Endothelial cell (in vitro differentiated cells): ENCODE measurements at regions not wholly inside any gene's neighbourhood (a gene's known extent, or its start where the extent isn't known, plus 50 kb on each side); places are given as distances from the start of the nearest gene placed in this dataset.

ENCODE experiments used
- DNase-seq: peaks from one replicate; pipeline ENCODE4 v3.0.0; 2021; ENCODE audit warnings: low spot score
- H3K27ac Mint-ChIP-seq: one replicate; pipeline ENCODE4 v1.8.0; 2021; ENCODE audit warnings: mixed read lengths, inconsistent platforms; ENCODE audit not compliant: unreplicated experiment
- H3K27me3 Mint-ChIP-seq: one replicate; pipeline ENCODE4 v1.8.0; 2021; ENCODE audit warnings: mild to moderate bottlenecking, moderate library complexity, mixed read lengths, inconsistent platforms; ENCODE audit not compliant: unreplicated experiment
- H3K36me3 Mint-ChIP-seq: one replicate; pipeline ENCODE4 v1.8.0; 2021; ENCODE audit warnings: mild to moderate bottlenecking, low read depth, mixed read lengths, inconsistent platforms; ENCODE audit not compliant: unreplicated experiment
- H3K4me1 Mint-ChIP-seq: one replicate; pipeline ENCODE4 v1.8.0; 2021; ENCODE audit warnings: mild to moderate bottlenecking, mixed read lengths, inconsistent platforms; ENCODE audit not compliant: unreplicated experiment
- H3K4me3 Mint-ChIP-seq: one replicate; pipeline ENCODE4 v1.8.0; 2021; ENCODE audit warnings: mild to moderate bottlenecking, mixed read lengths, inconsistent platforms; ENCODE audit not compliant: unreplicated experiment
- H3K9me3 Mint-ChIP-seq: one replicate; pipeline ENCODE4 v1.8.0; 2021; ENCODE audit warnings: mixed read lengths, inconsistent platforms; ENCODE audit not compliant: unreplicated experiment
- CTCF ChIP-seq: fragments of 200-600 bp; sonication (generic); IDR thresholded peaks from one replicate; pipeline ENCODE4 v1.5.0; 2021; ENCODE audit warnings: antibody characterized with exemption; ENCODE audit not compliant: unreplicated experiment

GRCh38 chr4:63637270-63637669 is 772.0 kb downstream of the TECRL start:
- DNase-seq = no peak
- no peaks in the 10 kb centered on the region for H3K27me3 Mint-ChIP-seq
- no peaks in the 10 kb centered on the region for H3K9me3 Mint-ChIP-seq
- H3K4me3 Mint-ChIP-seq = no peak overlapping the region
- no peaks in the 10 kb centered on the region for H3K4me1 Mint-ChIP-seq
- no peaks in the 10 kb centered on the region for H3K36me3 Mint-ChIP-seq
- TF ChIP-seq CTCF = no peak
- H3K27ac Mint-ChIP-seq = no peak overlapping the region

- Mint-ChIP-seq H3K27ac (no peak overlapping the region), H3K4me3 (no peak overlapping the region), H3K4me1 (no peaks in the 10 kb centered on the region), H3K9me3 (no peaks in the 10 kb centered on the region), H3K27me3 (no peaks in the 10 kb centered on the region), H3K36me3 (no peaks in the 10 kb centered on the region)
- no peak for TF ChIP-seq CTCF
- no peak for DNase-seq
Observed at GRCh38 chr4:63632858-63633257, 776.4 kb downstream of the TECRL start.

- H3K4me1 Mint-ChIP-seq = no peaks in the 10 kb centered on the region
- no peaks in the 10 kb centered on the region for H3K27me3 Mint-ChIP-seq
- H3K4me3 Mint-ChIP-seq = no peak overlapping the region
- H3K36me3 Mint-ChIP-seq = no peaks in the 10 kb centered on the region
- H3K27ac Mint-ChIP-seq = no peak overlapping the region
- TF ChIP-seq CTCF = no peak
- no peak for DNase-seq
- H3K9me3 Mint-ChIP-seq = no peaks in the 10 kb centered on the region
Observed at GRCh38 chr4:63620271-63620670, 789.0 kb downstream of the TECRL start.

- no peak overlapping the region for H3K4me3 Mint-ChIP-seq
- no peak overlapping the region for H3K27ac Mint-ChIP-seq
- H3K27me3 Mint-ChIP-seq = no peaks in the 10 kb centered on the region
- no peaks in the 10 kb centered on the region for H3K9me3 Mint-ChIP-seq
- no peaks in the 10 kb centered on the region for H3K4me1 Mint-ChIP-seq
- H3K36me3 Mint-ChIP-seq = no peaks in the 10 kb centered on the region
- no peak for TF ChIP-seq CTCF
- no peak for DNase-seq
Observed at GRCh38 chr4:63619771-63620170, 789.5 kb downstream of the TECRL start.

- DNase-seq = no peak
- Mint-ChIP-seq H3K27ac (no peak overlapping the region), H3K27me3 (no peaks in the 10 kb centered on the region), H3K4me1 (no peaks in the 10 kb centered on the region), H3K9me3 (no peaks in the 10 kb centered on the region), H3K36me3 (no peaks in the 10 kb centered on the region), H3K4me3 (no peak overlapping the region)
- TF ChIP-seq CTCF = no peak
Observed at GRCh38 chr4:63618883-63619718, 790.1 kb downstream of the TECRL start.
